ENCODE measurements at regions not wholly inside any gene's neighbourhood (a gene's known extent, or its start where the extent isn't known, plus 50 kb on each side); places are given as distances from the start of the nearest gene placed in this dataset.

- TF ChIP-seq POLR2A (IDR thresholded peaks at IDR 0.05) (no peak), POLR2AphosphoS5 (IDR thresholded peaks at IDR 0.05) (no peak)
- TF ChIP-seq, protein P1, sequence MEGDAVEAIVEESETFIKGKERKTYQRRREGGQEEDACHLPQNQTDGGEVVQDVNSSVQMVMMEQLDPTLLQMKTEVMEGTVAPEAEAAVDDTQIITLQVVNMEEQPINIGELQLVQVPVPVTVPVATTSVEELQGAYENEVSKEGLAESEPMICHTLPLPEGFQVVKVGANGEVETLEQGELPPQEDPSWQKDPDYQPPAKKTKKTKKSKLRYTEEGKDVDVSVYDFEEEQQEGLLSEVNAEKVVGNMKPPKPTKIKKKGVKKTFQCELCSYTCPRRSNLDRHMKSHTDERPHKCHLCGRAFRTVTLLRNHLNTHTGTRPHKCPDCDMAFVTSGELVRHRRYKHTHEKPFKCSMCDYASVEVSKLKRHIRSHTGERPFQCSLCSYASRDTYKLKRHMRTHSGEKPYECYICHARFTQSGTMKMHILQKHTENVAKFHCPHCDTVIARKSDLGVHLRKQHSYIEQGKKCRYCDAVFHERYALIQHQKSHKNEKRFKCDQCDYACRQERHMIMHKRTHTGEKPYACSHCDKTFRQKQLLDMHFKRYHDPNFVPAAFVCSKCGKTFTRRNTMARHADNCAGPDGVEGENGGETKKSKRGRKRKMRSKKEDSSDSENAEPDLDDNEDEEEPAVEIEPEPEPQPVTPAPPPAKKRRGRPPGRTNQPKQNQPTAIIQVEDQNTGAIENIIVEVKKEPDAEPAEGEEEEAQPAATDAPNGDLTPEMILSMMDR (IDR thresholded peaks at IDR 0.05) = no peak
- H3K9me3 ChIP-seq = no peaks in the 10 kb centered on the region
- H3K27me3 ChIP-seq = no peaks in the 10 kb centered on the region
- H3K4me1 ChIP-seq = no peaks in the 10 kb centered on the region
- intact Hi-C loops (cut with DNase I; ENCODE audit: low total_unique reads) = no loop called here
- no peak for DNase-seq (ENCODE audit: low spot score in 2 of 2)
- no peaks in the 10 kb centered on the region for H3K36me3 ChIP-seq
- H3K4me3 ChIP-seq = no peak overlapping the region
- H3K27ac ChIP-seq = peak overlapping the region in 1 of 2 donors; percentile 54
Observed at GRCh38 chr6:113805173-113805790, 51.9 kb upstream of the MARCKS start.

DNA sequence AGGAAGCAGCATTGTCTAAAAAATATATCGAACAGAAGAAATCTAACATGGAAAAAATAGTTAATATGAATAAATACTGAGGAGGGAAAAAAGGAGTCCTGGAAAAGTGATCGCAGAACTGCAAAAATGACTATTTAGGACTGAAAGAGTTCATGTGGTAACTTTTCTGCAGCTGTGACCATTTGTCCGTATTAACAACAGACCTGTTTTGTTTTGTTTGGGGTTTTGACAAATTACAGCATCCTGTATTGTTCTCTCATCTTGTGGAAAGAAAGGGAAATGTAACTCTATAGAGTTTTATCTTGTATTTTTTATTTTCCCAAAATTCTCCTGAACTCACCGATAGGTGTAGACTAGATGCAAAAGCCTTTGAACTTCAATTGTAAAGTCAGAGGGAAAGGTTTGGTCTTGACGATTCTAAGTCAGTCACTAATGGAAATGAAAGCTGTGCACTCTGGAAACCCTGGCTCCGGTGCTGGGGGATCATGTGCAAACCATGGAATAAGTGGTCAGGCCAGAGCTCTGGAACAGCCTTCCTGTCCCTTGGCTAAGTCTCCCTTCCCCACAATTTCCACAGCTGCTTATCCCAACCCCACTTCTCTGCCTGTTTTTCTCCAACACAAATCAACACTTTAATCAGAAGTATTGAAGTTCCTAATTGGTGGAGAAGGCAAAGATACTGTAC is 51.2 kb upstream of the MARCKS start:
- Histone ChIP-seq H3K9me3 (no peaks in the 10 kb centered on the region), H3K27ac (peak overlapping the region in 1 of 2 donors; percentile 54), H3K36me3 (no peaks in the 10 kb centered on the region), H3K4me1 (no peaks in the 10 kb centered on the region), H3K4me3 (no peak overlapping the region), H3K27me3 (no peaks in the 10 kb centered on the region)
- intact Hi-C loops (cut with DNase I; ENCODE audit: low total_unique reads) = no loop called here
- no peak for DNase-seq (ENCODE audit: low spot score in 2 of 2)
- TF ChIP-seq, protein P1 (IDR thresholded peaks at IDR 0.05) = no peak
- TF ChIP-seq POLR2AphosphoS5 (IDR thresholded peaks at IDR 0.05) (no peak), POLR2A (IDR thresholded peaks at IDR 0.05) (no peak)
